GM23338 (cell line): ENCODE measurements at regions not wholly inside any gene's neighbourhood (a gene's known extent, or its start where the extent isn't known, plus 50 kb on each side); places are given as distances from the start of the nearest gene placed in this dataset.
"Not testable (repeated sequence)": the region's sequence is repeated elsewhere in the genome, so short reads cannot be mapped to it uniquely, and the experiment has no call there.

ENCODE experiments used
- ATAC-seq: fragments of 200-7000 bp; cut with Tn5 transposase; 3 replicates; pipeline ENCODE4 v1.9.1; 2020
- DNase-seq: peaks from one replicate; pipeline ENCODE4 v3.0.0-alpha.2; 2015; ENCODE audit warnings: low spot score
- H2AFZ ChIP-seq: fragments of 200-600 bp; sonication (generic); 2 replicates; pipeline ENCODE4 v1.8.0; 2016; ENCODE audit warnings: antibody characterized with exemption, mild to moderate bottlenecking, moderate library complexity
- H3F3A ChIP-seq: fragments of 200-600 bp; sonication (generic); replicated peaks from 2 replicates; pipeline ENCODE4 v1.8.0; 2017; ENCODE audit warnings: antibody characterized with exemption, mixed run types, low read depth
- H3K27ac ChIP-seq: fragments of 200-600 bp; sonication (generic); 2 replicates; pipeline ENCODE4 v1.6.1; 2016; ENCODE audit warnings: low read depth
- H3K27me3 ChIP-seq: fragments of 200-600 bp; sonication (generic); 2 replicates; pipeline ENCODE4 v1.8.0; 2016; ENCODE audit warnings: mild to moderate bottlenecking, mixed run types, moderate library complexity; ENCODE audit not compliant: insufficient read depth
- H3K36me3 ChIP-seq: fragments of 200-600 bp; sonication (generic); 2 replicates; pipeline ENCODE4 v1.8.0; 2016; ENCODE audit warnings: mild to moderate bottlenecking; ENCODE audit not compliant: insufficient read depth
- H3K4me1 ChIP-seq: fragments of 200-600 bp; sonication (generic); 2 replicates; pipeline ENCODE4 v1.8.0; 2016; ENCODE audit warnings: mild to moderate bottlenecking, moderate library complexity; ENCODE audit not compliant: insufficient read depth
- H3K4me2 ChIP-seq: fragments of 200-600 bp; sonication (generic); 2 replicates; pipeline ENCODE4 v1.7.1; 2017; ENCODE audit warnings: mixed run types
- H3K4me3 ChIP-seq: fragments of 200-600 bp; sonication (generic); 2 replicates; pipeline ENCODE4 v1.6.1; 2016; ENCODE audit warnings: mixed run types
- H3K79me2 ChIP-seq: fragments of 200-600 bp; sonication (generic); replicated peaks from 2 replicates; pipeline ENCODE4 v1.8.0; 2017; ENCODE audit warnings: mild to moderate bottlenecking; ENCODE audit not compliant: insufficient read depth
- H3K9me2 ChIP-seq: fragments of 200-600 bp; sonication (generic); 2 replicates; pipeline ENCODE4 v1.8.0; 2017; ENCODE audit not compliant: insufficient read depth
- H4K20me1 ChIP-seq: fragments of 200-600 bp; sonication (generic); replicated peaks from 2 replicates; pipeline ENCODE4 v1.8.0; 2017; ENCODE audit warnings: mild to moderate bottlenecking; ENCODE audit not compliant: insufficient read depth
- H3K27ac Mint-ChIP-seq: 2 replicates; pipeline ENCODE4 v1.8.0; 2020; ENCODE audit warnings: inconsistent platforms, mild to moderate bottlenecking, moderate library complexity, mixed read lengths
- H3K27me3 Mint-ChIP-seq: 3 replicates; pipeline ENCODE4 v1.8.0; 2022; ENCODE audit warnings: low read depth, mild to moderate bottlenecking, moderate library complexity, mixed read lengths, inconsistent platforms; ENCODE audit not compliant: insufficient read depth, poor library complexity
- H3K36me3 Mint-ChIP-seq: 3 replicates; pipeline ENCODE4 v1.8.0; 2021; ENCODE audit warnings: low read depth, mild to moderate bottlenecking, inconsistent platforms, moderate library complexity, mixed read lengths
- H3K4me1 Mint-ChIP-seq: 3 replicates; pipeline ENCODE4 v1.8.0; 2020; ENCODE audit warnings: mild to moderate bottlenecking, inconsistent platforms, mixed read lengths
- H3K4me3 Mint-ChIP-seq: 3 replicates; pipeline ENCODE4 v1.8.0; 2021; ENCODE audit warnings: moderate library complexity, mild to moderate bottlenecking, inconsistent platforms, mixed read lengths
- H3K9me3 Mint-ChIP-seq: 3 replicates; pipeline ENCODE4 v1.8.0; 2020; ENCODE audit warnings: moderate library complexity, mild to moderate bottlenecking, inconsistent platforms, mixed read lengths
- CREB1 ChIP-seq: fragments of 250-450 bp; sonication (Bioruptor Pico); IDR thresholded peaks from 2 replicates; pipeline ENCODE4 v1.5.0; 2020; ENCODE audit warnings: low read depth, mild to moderate bottlenecking, moderate library complexity
- CTCF ChIP-seq, 2 experiments: fragments of 200-600 bp in 1 of 2; sonication (generic) in 1 of 2; conservative IDR thresholded peaks; 2 replicates each; pipeline versions ENCODE4 v1.5.1 to v1.6.1; 2016 to 2017; ENCODE audit warnings: antibody characterized with exemption in 2 of 2, low read depth in 2 of 2, mild to moderate bottlenecking in 2 of 2, moderate library complexity in 1 of 2
- EZH2 ChIP-seq: fragments of 200-600 bp; sonication (generic); IDR thresholded peaks from one replicate; pipeline ENCODE4 v1.8.0; 2017; ENCODE audit warnings: antibody characterized with exemption, mild to moderate bottlenecking, low read depth; ENCODE audit not compliant: unreplicated experiment
- EZH2phosphoT487 ChIP-seq: fragments of 200-600 bp; sonication (generic); IDR thresholded peaks from one replicate; pipeline ENCODE4 v1.8.1; 2018; ENCODE audit warnings: antibody characterized with exemption; ENCODE audit not compliant: unreplicated experiment
- ZNF114 ChIP-seq: fragments of 250-450 bp; sonication (Bioruptor Pico); IDR thresholded peaks from 2 replicates; pipeline ENCODE4 v1.5.0; 2020; ENCODE audit warnings: mild to moderate bottlenecking, moderate library complexity
- ZNF462 ChIP-seq: fragments of 250-450 bp; sonication (Bioruptor Pico); IDR thresholded peaks from 2 replicates; pipeline ENCODE4 v1.5.0; 2020; ENCODE audit warnings: mild to moderate bottlenecking, moderate library complexity

GRCh38 chrX:35291013-35291412 is 348.4 kb downstream of the FAM47B start:
- no peaks in the 10 kb centered on the region for H3K36me3 Mint-ChIP-seq
- H3K4me2 ChIP-seq = no peak overlapping the region
- H4K20me1 ChIP-seq = no peaks in the 10 kb centered on the region
- no peak overlapping the region for H3K27ac ChIP-seq
- H3F3A ChIP-seq = no peaks in the 10 kb centered on the region
- H2AFZ ChIP-seq = no peak overlapping the region
- ATAC-seq (no peak), DNase-seq (no peak)
- H3K9me3 Mint-ChIP-seq = no peaks in the 10 kb centered on the region; the same call in 2 of the 3 replicates
- no peak overlapping the region for H3K4me3 Mint-ChIP-seq
- H3K79me2 ChIP-seq = no peaks in the 10 kb centered on the region
- no peaks in the 10 kb centered on the region for H3K4me1 Mint-ChIP-seq
- H3K27ac Mint-ChIP-seq = no peak overlapping the region
- no peaks in the 10 kb centered on the region for H3K27me3 Mint-ChIP-seq
- H3K4me3 ChIP-seq = no peak overlapping the region
- H3K4me1 ChIP-seq = no peaks in the 10 kb centered on the region
- no peaks in the 10 kb centered on the region for H3K27me3 ChIP-seq
- TF ChIP-seq ZNF462 = no peak
- no peak for TF ChIP-seq EZH2
- no peak for TF ChIP-seq CREB1
- H3K9me2 ChIP-seq = no peaks in the 10 kb centered on the region
- H3K36me3 ChIP-seq = no peaks in the 10 kb centered on the region

GRCh38 chrX:35292522-35292921 is 349.9 kb downstream of the FAM47B start:
- no peaks in the 10 kb centered on the region for H3K4me1 Mint-ChIP-seq
- no peak for ATAC-seq

GRCh38 chrX:35305037-35305436 is 362.4 kb downstream of the FAM47B start:
- peaks cover 34% of the 10 kb centered on the region for H3K9me3 Mint-ChIP-seq

More at GRCh38 chrX:35292522-35292921, 349.9 kb downstream of the FAM47B start:
- Histone ChIP-seq H3K4me2 (no peak overlapping the region), H3K4me1 (no peaks in the 10 kb centered on the region), H2AFZ (no peak overlapping the region), H3K27me3 (no peaks in the 10 kb centered on the region), H3F3A (no peaks in the 10 kb centered on the region), H3K9me2 (no peaks in the 10 kb centered on the region), H3K4me3 (no peak overlapping the region), H4K20me1 (no peaks in the 10 kb centered on the region), H3K79me2 (no peaks in the 10 kb centered on the region), H3K27ac (no peak overlapping the region), H3K36me3 (no peaks in the 10 kb centered on the region)
- DNase-seq = no peak
- Mint-ChIP-seq H3K27ac (no peak overlapping the region), H3K36me3 (no peaks in the 10 kb centered on the region), H3K27me3 (no peaks in the 10 kb centered on the region), H3K4me3 (no peak overlapping the region), H3K9me3 (no peaks in the 10 kb centered on the region)
- TF ChIP-seq EZH2phosphoT487 (no peak), ZNF114 (CRISPR knock-in tag) (no peak), CTCF (conservative IDR thresholded peaks at IDR 0.05; ENCODE audit: low read depth in 2 of 2) (no peak), EZH2 (no peak)

More at GRCh38 chrX:35305037-35305436, 362.4 kb downstream of the FAM47B start:
- H3K27ac ChIP-seq, H3K27me3 ChIP-seq, H3K27ac Mint-ChIP-seq, H3F3A ChIP-seq, H3K79me2 ChIP-seq, H3K36me3 ChIP-seq, H3K9me2 ChIP-seq, H4K20me1 ChIP-seq, H3K27me3 Mint-ChIP-seq, H3K4me2 ChIP-seq, H3K4me1 ChIP-seq, H3K4me3 Mint-ChIP-seq, ATAC-seq, DNase-seq, H2AFZ ChIP-seq, H3K4me3 ChIP-seq, H3K4me1 Mint-ChIP-seq, H3K36me3 Mint-ChIP-seq: not testable (repeated sequence)
